Neural progenitor cell (in vitro differentiated cells): ENCODE measurements at regions not wholly inside any gene's neighbourhood (a gene's known extent, or its start where the extent isn't known, plus 50 kb on each side); places are given as distances from the start of the nearest gene placed in this dataset.

Experiments used
- DNase-seq: peaks from one replicate; pipeline ENCODE4 v3.0.0-alpha.2; 2016; ENCODE audit warnings: low spot score
- H2AFZ ChIP-seq: fragments of 200-600 bp; sonication (generic); replicated peaks from 2 replicates; pipeline ENCODE4 v1.6.1; 2016; ENCODE audit warnings: antibody characterized with exemption
- H3F3A ChIP-seq: fragments of 200-600 bp; sonication (generic); 2 replicates; pipeline ENCODE4 v1.6.1; 2016; ENCODE audit warnings: antibody characterized with exemption, low read depth
- H3K27ac ChIP-seq: fragments of 200-600 bp; sonication (generic); 2 replicates; pipeline ENCODE4 v1.5.1; 2016; ENCODE audit warnings: mild to moderate bottlenecking
- H3K27me3 ChIP-seq: fragments of 200-600 bp; sonication (generic); 2 replicates; pipeline ENCODE4 v1.6.1; 2016; ENCODE audit warnings: mild to moderate bottlenecking, moderate library complexity
- H3K36me3 ChIP-seq: fragments of 200-600 bp; sonication (generic); 2 replicates; pipeline ENCODE4 v1.5.1; 2016
- H3K4me1 ChIP-seq: fragments of 200-600 bp; sonication (generic); 2 replicates; pipeline ENCODE4 v1.6.1; 2016; ENCODE audit warnings: mixed run types
- H3K4me2 ChIP-seq: fragments of 200-600 bp; sonication (generic); 2 replicates; pipeline ENCODE4 v1.6.1; 2016
- H3K4me3 ChIP-seq: fragments of 200-600 bp; sonication (generic); 2 replicates; pipeline ENCODE4 v1.5.1; 2016
- H3K79me2 ChIP-seq: fragments of 200-600 bp; sonication (generic); 2 replicates; pipeline ENCODE4 v1.6.1; 2016; ENCODE audit warnings: low read depth
- H3K9ac ChIP-seq: fragments of 200-600 bp; sonication (generic); 2 replicates; pipeline ENCODE4 v1.6.1; 2016
- H3K9me3 ChIP-seq: fragments of 200-600 bp; sonication (generic); 2 replicates; pipeline ENCODE4 v1.5.1; 2016; ENCODE audit warnings: low read depth
- H4K20me1 ChIP-seq: fragments of 200-600 bp; sonication (generic); 2 replicates; pipeline ENCODE4 v1.6.1; 2016; ENCODE audit warnings: low read depth
- H3K27ac Mint-ChIP-seq: 3 replicates; pipeline ENCODE4 v1.8.0; 2021; ENCODE audit warnings: mixed read lengths
- H3K27me3 Mint-ChIP-seq: 2 replicates; pipeline ENCODE4 v1.8.0; 2022; ENCODE audit warnings: low read depth, mild to moderate bottlenecking, inconsistent platforms, moderate library complexity, mixed read lengths; ENCODE audit not compliant: insufficient read depth
- H3K36me3 Mint-ChIP-seq: 3 replicates; pipeline ENCODE4 v1.8.0; 2021; ENCODE audit warnings: mixed read lengths
- H3K4me1 Mint-ChIP-seq: 3 replicates; pipeline ENCODE4 v1.8.0; 2021; ENCODE audit warnings: mixed read lengths
- H3K4me3 Mint-ChIP-seq: 3 replicates; pipeline ENCODE4 v1.8.0; 2021; ENCODE audit warnings: mild to moderate bottlenecking, moderate library complexity, mixed read lengths
- H3K9me3 Mint-ChIP-seq: 3 replicates; pipeline ENCODE4 v1.8.0; 2020; ENCODE audit warnings: mixed read lengths
- EZH2 ChIP-seq: fragments of 200-600 bp; sonication (generic); IDR thresholded peaks from 2 replicates; pipeline ENCODE4 v1.6.1; 2017; ENCODE audit warnings: antibody characterized with exemption, mild to moderate bottlenecking, moderate library complexity
- EZH2phosphoT487 ChIP-seq: fragments of 200-600 bp; sonication (generic); IDR thresholded peaks from 2 replicates; pipeline ENCODE4 v1.6.1; 2017; ENCODE audit warnings: antibody characterized with exemption
- TF ChIP-seq, protein P1 (sequence below): fragments of 200-600 bp; sonication (generic); IDR thresholded peaks from 2 replicates; pipeline ENCODE4 v1.5.1; 2017; ENCODE audit warnings: antibody characterized with exemption, mild to moderate bottlenecking

DNA sequence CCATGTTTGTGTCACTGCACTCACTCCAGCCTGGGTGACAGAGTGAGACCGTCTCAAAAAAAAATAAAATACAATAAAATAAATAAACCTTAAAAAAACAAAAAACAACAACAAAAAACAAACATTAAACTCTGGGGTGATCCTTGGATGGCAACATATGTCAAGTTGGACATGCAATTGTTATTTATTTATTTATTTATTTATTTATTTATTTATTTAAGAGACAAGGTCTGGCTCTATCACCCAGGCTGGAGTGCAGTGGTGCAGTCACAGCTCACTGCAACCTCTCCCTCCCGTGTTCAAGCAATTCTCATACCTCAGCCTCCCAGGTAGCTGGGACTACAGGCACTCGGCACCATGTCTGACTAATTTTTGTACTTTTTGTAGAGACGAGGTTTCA, 275.5 kb downstream of the VPS13C start:
- Histone ChIP-seq H3K9me3 (no peaks in the 10 kb centered on the region), H3K4me2 (no peak overlapping the region), H2AFZ (no peak overlapping the region), H3K4me1 (no peaks in the 10 kb centered on the region), H3K36me3 (no peaks in the 10 kb centered on the region), H3K4me3 (no peak overlapping the region), H3K79me2 (no peaks in the 10 kb centered on the region), H3K9ac (no peak overlapping the region), H3K27ac (no peak overlapping the region), H3F3A (no peaks in the 10 kb centered on the region), H3K27me3 (no peaks in the 10 kb centered on the region), H4K20me1 (no peaks in the 10 kb centered on the region)
- no peak overlapping the region for H3K27ac Mint-ChIP-seq
- no peaks in the 10 kb centered on the region for H3K36me3 Mint-ChIP-seq
- no peaks in the 10 kb centered on the region for H3K27me3 Mint-ChIP-seq
- H3K4me3 Mint-ChIP-seq = no peak overlapping the region
- no peaks in the 10 kb centered on the region for H3K9me3 Mint-ChIP-seq
- TF ChIP-seq EZH2 (no peak), EZH2phosphoT487 (no peak)
- TF ChIP-seq, protein P1, sequence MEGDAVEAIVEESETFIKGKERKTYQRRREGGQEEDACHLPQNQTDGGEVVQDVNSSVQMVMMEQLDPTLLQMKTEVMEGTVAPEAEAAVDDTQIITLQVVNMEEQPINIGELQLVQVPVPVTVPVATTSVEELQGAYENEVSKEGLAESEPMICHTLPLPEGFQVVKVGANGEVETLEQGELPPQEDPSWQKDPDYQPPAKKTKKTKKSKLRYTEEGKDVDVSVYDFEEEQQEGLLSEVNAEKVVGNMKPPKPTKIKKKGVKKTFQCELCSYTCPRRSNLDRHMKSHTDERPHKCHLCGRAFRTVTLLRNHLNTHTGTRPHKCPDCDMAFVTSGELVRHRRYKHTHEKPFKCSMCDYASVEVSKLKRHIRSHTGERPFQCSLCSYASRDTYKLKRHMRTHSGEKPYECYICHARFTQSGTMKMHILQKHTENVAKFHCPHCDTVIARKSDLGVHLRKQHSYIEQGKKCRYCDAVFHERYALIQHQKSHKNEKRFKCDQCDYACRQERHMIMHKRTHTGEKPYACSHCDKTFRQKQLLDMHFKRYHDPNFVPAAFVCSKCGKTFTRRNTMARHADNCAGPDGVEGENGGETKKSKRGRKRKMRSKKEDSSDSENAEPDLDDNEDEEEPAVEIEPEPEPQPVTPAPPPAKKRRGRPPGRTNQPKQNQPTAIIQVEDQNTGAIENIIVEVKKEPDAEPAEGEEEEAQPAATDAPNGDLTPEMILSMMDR = no peak
- DNase-seq = no peak
- peaks cover 5% of the 10 kb centered on the region for H3K4me1 Mint-ChIP-seq

DNA sequence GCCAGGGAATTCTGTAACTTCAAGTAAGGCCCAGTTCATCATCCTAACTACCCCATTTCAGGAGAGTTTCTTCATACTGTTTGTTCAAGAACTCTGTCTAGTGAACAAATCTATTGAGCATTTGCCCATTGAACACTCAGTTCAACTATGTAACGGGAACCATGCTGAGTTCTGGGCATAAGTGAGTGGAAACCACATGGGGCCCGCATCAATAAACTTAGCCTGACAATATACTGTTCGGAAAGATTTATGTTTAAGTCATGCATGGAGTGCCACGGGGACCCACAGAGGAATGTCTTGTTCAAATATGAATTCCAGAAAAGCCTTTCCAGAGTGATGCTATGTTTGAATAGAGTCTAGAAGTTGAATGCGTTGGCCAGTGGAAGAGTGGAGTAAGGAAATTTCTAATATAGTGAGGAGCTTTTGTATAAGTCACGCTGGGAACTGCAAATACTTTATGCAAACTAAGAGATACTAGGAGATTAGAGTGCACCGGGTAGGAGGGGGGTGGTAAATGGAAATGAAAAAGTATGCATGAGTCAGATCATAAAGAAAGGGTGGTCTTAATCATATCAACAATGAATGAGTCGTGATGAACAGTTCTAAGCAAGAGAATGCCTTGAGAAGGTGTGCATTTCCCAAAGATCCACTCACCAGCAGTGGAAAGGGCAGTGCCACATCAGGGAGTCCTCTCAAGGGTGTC, 279.8 kb downstream of the VPS13C start:
- H3K4me2 ChIP-seq = no peak overlapping the region
- no peak overlapping the region for H3K4me3 ChIP-seq
- Mint-ChIP-seq H3K27ac (no peak overlapping the region), H3K4me3 (no peak overlapping the region), H3K9me3 (no peaks in the 10 kb centered on the region), H3K36me3 (no peaks in the 10 kb centered on the region), H3K4me1 (peaks cover 5% of the 10 kb centered on the region), H3K27me3 (no peaks in the 10 kb centered on the region)
- no peaks in the 10 kb centered on the region for H4K20me1 ChIP-seq
- no peaks in the 10 kb centered on the region for H3K9me3 ChIP-seq
- H3K79me2 ChIP-seq = no peaks in the 10 kb centered on the region
- TF ChIP-seq EZH2 (no peak), EZH2phosphoT487 (no peak)
- TF ChIP-seq, protein P1 = no peak
- no peaks in the 10 kb centered on the region for H3F3A ChIP-seq
- no peak overlapping the region for H3K9ac ChIP-seq
- no peaks in the 10 kb centered on the region for H3K27me3 ChIP-seq
- H2AFZ ChIP-seq = no peak overlapping the region
- H3K36me3 ChIP-seq = no peaks in the 10 kb centered on the region
- no peak overlapping the region for H3K27ac ChIP-seq
- no peaks in the 10 kb centered on the region for H3K4me1 ChIP-seq
- DNase-seq = no peak

DNA sequence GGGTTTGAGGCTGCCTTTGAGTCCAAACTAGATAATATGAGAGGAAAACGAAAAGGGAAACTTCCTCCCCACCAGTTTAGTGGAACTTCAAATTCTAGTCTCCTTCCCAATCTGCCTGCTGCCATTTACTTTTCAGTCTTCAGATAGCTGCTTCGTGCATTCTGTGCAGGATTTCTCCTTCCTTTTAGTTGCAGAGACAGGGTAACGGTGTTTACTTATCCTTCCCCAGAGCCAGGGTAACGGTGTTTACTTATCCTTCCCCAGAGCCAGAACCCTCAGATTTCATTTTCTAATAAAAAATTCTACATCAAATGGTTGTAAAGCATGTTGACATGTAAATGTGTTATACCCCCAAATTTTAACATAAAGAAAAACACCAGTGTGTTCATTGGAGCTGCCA, 282.6 kb downstream of the VPS13C start:
- TF ChIP-seq EZH2 (no peak), EZH2phosphoT487 (no peak)
- TF ChIP-seq, protein P1 = no peak
- Histone ChIP-seq H3K4me3 (no peak overlapping the region), H3K27me3 (no peaks in the 10 kb centered on the region), H3K9me3 (no peaks in the 10 kb centered on the region), H3K27ac (no peak overlapping the region), H3K4me2 (no peak overlapping the region), H3K9ac (no peak overlapping the region), H3K36me3 (no peaks in the 10 kb centered on the region), H2AFZ (peak overlapping the region; percentile 84), H3K4me1 (no peaks in the 10 kb centered on the region), H3F3A (no peaks in the 10 kb centered on the region), H3K79me2 (no peaks in the 10 kb centered on the region), H4K20me1 (no peaks in the 10 kb centered on the region)
- Mint-ChIP-seq H3K4me1 (peaks cover 5% of the 10 kb centered on the region), H3K27ac (no peak overlapping the region), H3K27me3 (no peaks in the 10 kb centered on the region), H3K36me3 (no peaks in the 10 kb centered on the region), H3K4me3 (no peak overlapping the region), H3K9me3 (no peaks in the 10 kb centered on the region)
- no peak for DNase-seq
